ENCODE measurements at regions not wholly inside any gene's neighbourhood (a gene's known extent, or its start where the extent isn't known, plus 50 kb on each side); places are given as distances from the start of the nearest gene placed in this dataset.

DNA sequence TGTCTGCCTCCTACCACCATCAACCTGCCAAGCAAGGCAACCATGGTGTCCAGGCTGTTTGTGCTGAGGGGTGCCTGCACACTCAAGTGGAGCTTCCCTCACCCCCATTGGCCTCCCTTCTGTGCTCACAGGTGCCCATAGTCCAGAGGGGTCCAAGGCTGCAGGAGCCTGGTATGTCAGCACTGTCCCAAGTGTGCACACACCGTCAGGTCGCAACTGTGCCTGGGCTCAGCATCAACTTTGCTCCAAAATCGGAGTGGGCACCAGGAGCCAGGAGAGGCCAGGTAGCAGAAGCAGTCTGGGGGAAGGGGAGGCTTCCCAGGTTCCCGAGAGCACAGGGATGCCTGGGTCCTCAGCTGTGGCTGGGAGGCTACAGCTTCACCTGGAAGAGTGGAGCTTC lies 1528.2 kb upstream of the SLC39A10 start:
- no peak for DNase-seq (ENCODE audit: low spot score)
- TF ChIP-seq, protein P1, sequence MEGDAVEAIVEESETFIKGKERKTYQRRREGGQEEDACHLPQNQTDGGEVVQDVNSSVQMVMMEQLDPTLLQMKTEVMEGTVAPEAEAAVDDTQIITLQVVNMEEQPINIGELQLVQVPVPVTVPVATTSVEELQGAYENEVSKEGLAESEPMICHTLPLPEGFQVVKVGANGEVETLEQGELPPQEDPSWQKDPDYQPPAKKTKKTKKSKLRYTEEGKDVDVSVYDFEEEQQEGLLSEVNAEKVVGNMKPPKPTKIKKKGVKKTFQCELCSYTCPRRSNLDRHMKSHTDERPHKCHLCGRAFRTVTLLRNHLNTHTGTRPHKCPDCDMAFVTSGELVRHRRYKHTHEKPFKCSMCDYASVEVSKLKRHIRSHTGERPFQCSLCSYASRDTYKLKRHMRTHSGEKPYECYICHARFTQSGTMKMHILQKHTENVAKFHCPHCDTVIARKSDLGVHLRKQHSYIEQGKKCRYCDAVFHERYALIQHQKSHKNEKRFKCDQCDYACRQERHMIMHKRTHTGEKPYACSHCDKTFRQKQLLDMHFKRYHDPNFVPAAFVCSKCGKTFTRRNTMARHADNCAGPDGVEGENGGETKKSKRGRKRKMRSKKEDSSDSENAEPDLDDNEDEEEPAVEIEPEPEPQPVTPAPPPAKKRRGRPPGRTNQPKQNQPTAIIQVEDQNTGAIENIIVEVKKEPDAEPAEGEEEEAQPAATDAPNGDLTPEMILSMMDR (IDR thresholded peaks at IDR 0.05; ENCODE audit: extremely low read depth, missing control alignments), result no peak

DNA sequence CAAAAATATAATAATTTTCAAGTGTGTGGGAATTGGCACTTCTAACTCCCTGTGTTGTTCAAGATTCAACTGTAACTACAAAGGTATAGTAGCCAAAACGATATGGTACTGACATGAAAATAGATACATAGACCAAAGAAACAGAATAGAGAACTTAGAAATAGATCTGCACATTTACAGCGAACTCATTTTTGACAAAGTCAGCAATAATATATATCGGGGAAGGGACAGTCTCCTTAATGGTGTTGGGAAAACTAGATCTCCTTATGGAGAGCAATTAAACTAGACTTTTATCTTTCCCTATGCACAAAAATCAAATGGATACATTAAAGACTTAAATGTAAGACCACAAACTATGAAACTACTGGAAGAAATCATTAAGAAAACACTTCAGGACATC lies 1530.6 kb upstream of the SLC39A10 start:
- no peak for DNase-seq (ENCODE audit: low spot score)
- TF ChIP-seq, protein P1 (IDR thresholded peaks at IDR 0.05; ENCODE audit: extremely low read depth, missing control alignments), result no peak

DNA sequence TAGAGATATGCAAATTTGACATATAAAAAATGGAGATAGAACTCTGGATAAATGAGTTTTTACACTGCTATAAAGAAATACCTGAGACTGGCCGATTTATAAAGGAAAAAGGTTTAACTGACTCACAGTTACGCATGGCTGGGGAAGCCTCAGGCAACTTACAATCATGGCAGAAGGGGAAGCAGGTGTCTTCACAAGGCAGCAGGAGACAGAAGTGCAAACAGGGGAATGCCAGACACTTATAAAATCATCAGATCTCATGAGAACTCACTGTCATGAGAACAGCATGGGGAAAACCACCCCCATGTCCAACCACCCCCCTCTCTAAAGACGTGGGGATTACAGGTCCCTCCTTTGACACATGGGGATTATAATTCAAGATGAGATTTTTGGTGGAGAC lies 1540.2 kb upstream of the SLC39A10 start:
- TF ChIP-seq, protein P1 (IDR thresholded peaks at IDR 0.05; ENCODE audit: extremely low read depth, missing control alignments), result no peak

DNA sequence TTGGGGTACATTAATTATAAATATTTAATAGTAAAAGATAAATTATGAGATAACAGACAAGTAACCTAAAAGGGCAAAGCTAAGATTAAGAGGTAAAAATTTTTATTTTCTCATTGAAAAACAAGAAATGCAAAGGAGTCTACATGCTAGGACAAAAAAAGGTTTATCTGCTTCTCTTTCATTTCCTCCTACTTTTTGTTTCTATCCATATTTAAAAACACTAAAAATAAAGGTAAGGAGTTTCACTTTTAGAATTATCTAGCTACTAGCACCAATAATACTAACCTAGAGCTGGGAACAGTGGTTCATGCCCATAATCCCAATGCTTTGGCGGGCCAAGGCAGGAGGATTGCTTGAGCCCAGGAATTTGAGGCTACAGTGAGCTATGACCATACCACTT lies 1551.7 kb upstream of the SLC39A10 start:
- TF ChIP-seq, protein P1 (IDR thresholded peaks at IDR 0.05; ENCODE audit: extremely low read depth, missing control alignments), result no peak
- DNase-seq (ENCODE audit: low spot score), result no peak

More for the DNA sequence above, 1540.2 kb upstream of the SLC39A10 start:
- no peak for DNase-seq (ENCODE audit: low spot score)

DNA sequence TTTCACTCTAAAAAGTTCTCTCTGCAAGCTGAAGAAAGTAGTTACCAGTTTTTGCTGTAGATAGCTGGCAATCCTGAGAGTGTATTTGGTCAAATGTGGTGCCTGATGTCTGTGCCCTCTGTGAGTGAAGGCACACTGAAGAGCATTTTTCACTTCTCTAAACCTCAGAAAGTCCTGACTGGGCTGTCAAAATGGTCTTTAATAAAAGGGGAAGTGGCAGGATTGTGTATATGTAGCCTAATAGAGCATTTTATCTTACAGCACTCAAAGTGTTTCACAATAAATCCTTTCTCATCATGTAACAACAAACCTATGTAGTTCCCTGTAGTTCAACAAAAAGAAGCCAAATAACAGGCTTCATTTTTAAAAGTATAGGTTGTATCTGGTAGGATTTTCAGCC lies 1552.3 kb upstream of the SLC39A10 start:
- DNase-seq (ENCODE audit: low spot score), result peak; percentile 18
- TF ChIP-seq, protein P1 (IDR thresholded peaks at IDR 0.05; ENCODE audit: extremely low read depth, missing control alignments), result no peak

DNA sequence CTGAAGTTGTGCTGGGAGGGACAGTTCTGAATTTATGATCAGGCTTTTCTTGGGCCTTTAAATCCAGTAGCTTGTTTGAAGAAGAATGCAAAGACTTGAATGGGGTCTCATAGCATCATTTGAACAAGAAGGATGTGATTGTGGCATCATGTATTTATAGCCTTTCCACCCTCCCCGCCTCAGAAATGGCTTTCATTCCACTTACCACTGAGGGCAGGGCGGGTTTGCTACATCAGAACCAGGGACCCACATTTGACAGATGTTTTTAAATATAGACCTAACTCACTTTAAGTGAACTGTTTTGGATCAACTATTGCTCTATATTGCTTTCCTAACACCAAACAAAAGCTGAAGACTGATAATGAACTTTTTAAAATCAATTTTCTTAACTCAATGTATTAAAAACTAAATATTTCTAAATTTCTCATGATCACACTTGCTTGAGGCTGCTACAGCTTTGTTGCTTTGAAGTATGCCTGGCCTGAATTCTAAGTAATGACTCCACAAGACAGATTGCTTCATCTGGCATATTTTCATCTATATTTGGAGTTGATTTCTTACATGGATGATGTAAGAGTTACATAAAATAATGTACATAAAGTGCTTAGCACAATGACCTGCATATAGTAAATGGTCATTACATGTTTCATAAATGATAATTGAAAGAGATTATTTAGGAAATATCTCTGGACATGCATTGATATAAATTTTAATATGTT lies 1552.9 kb upstream of the SLC39A10 start:
- no peak for DNase-seq (ENCODE audit: low spot score)
- TF ChIP-seq, protein P1 (IDR thresholded peaks at IDR 0.05; ENCODE audit: extremely low read depth, missing control alignments), result no peak

DNA sequence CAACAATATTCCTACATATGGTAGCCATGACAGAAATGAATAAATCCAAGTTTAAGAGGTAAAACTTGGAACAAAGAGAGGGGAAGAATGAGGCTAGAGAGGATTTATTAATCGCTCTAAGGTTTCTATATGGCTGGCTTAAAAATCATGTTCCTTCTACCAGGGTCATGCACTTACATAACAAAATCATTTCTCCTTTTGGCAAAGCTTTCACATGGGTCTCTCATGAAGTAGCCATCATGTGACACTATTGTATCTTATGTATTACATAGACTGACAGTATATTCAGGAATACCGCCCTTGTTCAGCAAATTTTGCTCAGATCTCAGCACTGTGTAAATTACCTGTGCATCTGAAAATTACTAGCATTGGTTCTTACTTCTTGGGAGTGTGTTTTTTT lies 1554.5 kb upstream of the SLC39A10 start:
- no peak for DNase-seq (ENCODE audit: low spot score)
- TF ChIP-seq, protein P1 (IDR thresholded peaks at IDR 0.05; ENCODE audit: extremely low read depth, missing control alignments), result no peak

Data from GM20000 (cell line).